GM19397 (cell line): ENCODE measurements at regions not wholly inside any gene's neighbourhood (a gene's known extent, or its start where the extent isn't known, plus 50 kb on each side); places are given as distances from the start of the nearest gene placed in this dataset.

Experiments
- ATAC-seq: cut with Tn5 transposase; IDR thresholded peaks from one replicate; pipeline ENCODE4 v1.9.1; 2021; ENCODE audit warnings: mild to moderate bottlenecking, moderate library complexity; ENCODE audit not compliant: unreplicated experiment

GRCh38 chr18:67301592-67301991 is 214.9 kb downstream of the DSEL start:
- no peak for ATAC-seq

DNA sequence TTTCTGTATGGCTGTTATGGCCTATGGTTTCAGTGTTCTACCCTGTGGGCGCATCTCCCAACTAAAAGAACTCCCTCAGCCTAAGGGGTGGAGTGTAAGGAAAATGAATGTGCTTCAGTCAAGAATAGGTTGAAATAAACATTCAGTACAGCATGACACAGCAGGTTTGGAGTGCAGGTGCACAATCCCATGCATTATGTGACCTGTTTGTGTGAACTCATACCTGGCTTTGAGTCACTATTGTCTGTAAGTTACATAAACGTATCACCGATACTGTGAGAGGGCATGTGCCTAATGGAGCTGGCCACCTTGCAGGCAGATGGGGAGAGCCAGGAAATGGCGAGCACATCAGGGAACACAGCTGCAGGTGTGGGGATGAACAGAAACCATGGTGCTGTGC is 216.0 kb downstream of the DSEL start:
- no peak for ATAC-seq

- no peak for ATAC-seq
Observed at GRCh38 chr18:67292814-67293213, 223.7 kb downstream of the DSEL start.

GRCh38 chr18:67290421-67290820 is 226.1 kb downstream of the DSEL start:
- ATAC-seq: no peak

DNA sequence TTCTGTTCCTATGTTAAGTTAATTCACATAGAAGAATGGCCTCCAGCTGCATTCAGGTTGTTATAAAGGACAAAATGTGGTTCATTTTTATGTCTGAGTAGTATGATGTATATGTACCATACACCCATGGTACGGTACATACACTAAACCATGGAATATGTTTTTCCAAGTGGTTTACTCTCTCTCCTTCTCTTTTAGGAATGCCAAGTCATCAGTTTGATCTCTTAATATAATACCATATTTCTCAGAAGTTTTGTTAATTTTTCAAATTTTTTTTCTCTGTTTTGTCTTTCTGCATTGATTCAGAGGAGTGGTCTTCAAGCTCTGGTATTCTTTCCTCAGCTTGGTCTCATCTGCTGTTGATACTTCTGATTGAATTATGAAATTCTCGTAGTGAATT is 230.9 kb downstream of the DSEL start:
- ATAC-seq: no peak

GRCh38 chr18:67282796-67283195 is 233.7 kb downstream of the DSEL start:
- ATAC-seq: no peak

DNA sequence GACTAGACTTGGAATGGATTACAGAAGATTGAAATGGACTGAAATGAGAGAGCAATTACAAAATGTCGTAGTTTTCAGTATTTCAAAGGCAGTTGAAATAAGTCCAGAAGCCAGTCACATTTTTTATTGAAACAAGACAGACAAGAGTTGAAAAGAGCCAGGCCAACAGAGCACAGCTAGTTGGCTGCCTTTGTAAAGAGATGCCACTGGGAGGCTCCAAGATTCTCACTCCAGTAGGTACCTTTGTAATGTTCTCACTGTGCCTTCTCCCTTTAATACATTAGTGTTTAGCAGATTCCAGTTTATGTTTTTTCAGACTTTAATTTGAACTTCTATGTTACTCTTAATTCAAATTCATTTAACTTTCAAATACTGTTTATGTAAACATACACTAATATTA is 234.8 kb downstream of the DSEL start:
- no peak for ATAC-seq

DNA sequence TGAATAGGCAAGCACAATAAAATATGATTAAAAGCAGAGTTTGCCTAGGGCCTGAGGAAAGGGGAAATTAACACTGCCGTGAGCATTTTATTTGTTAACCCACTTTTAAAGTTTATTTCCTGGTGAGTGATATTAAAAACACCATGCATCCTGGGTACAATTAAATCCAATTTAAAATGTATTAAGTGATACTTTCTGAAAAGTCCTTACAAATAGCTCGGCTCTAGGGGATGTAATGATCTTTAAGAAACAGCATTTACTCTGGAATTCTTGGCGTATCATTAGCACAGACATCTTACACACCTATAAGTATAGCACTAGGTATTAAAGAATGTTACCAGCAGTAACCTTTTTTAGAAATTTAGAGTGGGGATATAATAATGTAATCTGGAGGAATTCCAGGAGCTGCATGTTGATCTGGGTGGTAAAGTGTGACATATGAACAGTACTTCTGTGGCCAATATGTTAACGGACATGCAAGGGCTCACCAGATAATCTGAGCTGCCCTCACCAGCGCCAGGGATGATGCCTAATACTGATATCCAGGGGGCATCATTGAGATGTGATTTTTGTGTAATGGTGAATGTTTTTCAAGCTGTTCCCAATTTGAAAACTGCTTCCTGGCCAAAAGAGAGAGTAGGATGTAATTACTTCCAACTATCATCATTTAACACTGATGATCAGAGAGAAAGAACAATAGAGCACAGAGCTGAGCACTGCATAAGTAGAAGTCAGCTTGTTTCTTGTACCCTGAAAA is 235.9 kb downstream of the DSEL start:
- no peak for ATAC-seq

DNA sequence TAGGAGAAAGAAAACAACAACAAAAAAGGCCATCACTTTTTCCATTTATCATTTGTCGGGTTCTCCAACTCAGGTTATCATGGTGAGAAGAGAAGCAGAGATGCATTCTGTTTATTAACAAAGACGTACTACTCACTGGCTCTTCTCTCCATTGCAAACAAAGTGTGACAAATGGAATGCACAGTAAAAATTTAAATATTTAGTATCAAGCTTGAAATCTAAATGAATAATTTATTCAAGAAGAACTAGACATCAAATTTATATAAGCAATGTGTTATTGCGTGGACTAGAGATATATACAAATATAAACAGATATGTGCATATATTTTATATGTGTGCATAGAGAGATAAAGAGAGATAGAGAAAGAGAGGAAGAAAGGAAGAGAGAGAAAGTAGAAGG is 236.5 kb downstream of the DSEL start:
- no peak for ATAC-seq

- no peak for ATAC-seq
Observed at GRCh38 chr18:67278984-67279383, 237.5 kb downstream of the DSEL start.

DNA sequence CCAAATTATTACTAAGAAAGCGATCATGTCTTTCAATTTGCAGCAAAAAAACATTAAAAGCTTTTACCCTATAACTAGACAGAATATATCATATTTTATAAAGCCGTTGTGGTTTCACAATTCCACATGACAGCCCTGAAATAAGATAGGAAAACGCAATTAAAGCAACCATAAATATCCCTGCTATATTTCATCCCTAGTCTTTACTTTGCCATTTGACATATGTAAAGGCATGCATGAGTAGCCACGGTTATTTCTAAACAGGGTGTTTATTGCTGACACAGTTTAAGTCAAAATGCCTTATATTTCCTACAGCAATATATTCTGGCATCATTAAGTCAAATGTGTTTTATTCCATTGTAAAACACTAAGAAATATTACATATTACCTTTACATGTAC is 239.9 kb downstream of the DSEL start:
- ATAC-seq: no peak

DNA sequence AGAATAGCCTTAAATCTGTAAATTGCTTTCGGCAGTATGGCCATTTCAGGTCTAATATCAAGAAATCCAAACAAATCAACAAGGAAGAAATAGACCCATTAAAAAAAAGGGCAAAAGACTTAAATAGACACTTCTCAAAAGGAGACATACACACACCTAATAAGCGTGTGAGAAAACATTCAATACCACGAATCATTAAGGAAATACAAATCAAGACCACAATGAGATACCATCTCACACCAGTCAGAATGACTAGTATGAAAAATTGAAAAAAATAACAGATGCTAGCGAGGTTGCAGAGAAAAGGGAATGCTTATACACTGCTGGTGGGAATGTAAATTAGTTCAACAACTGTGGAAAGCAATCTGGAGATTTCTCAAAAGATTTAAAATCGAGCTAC is 243.2 kb downstream of the DSEL start:
- no peak for ATAC-seq

- ATAC-seq: no peak
Observed at GRCh38 chr18:67269206-67269605, 247.3 kb downstream of the DSEL start.

GRCh38 chr18:67268530-67268929 is 248.0 kb downstream of the DSEL start:
- no peak for ATAC-seq

DNA sequence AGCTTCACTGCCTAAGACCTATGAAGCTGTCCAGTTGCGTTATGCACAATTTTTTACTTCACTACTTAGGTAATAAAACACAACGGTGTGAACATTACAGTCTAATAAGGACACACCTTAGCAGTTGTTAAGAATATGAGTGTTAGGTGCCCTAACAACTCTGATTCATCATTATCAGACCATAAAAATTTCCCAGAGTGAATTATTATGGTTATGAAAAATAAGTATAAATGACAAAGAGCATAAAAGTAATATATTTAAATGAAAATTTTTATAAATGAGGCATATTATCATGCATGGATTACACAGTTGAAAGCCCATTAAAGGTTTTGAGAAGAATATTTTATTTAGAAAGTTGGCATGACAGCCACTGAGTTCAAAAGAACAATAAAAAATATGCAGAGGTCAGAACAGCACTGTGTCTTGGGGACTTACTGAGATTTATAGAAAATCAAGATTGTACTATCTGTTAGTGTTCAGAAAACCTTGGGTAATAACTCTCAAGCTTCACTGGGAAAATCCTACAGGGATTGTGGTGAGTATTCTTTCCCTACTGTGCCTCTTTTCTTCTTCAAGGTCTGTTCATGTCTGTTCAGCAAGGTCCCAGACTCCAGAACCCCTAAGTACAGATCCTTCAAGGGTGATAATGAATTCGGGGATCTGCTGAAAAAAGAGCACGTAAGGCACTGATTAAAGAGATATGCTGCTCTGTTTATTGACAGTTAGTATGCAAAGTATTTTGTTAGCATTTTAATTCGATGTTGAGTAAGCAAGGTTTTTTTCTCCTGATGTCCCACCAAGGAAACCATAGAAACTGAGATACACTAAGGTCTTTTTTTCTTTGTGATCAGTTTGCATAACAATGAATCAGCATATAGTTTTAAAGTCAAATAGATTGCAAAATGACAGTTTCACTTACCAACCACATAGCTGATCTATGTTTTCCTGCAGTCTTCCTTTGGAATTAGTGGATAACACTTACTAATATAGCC is 250.0 kb downstream of the DSEL start:
- ATAC-seq: no peak

DNA sequence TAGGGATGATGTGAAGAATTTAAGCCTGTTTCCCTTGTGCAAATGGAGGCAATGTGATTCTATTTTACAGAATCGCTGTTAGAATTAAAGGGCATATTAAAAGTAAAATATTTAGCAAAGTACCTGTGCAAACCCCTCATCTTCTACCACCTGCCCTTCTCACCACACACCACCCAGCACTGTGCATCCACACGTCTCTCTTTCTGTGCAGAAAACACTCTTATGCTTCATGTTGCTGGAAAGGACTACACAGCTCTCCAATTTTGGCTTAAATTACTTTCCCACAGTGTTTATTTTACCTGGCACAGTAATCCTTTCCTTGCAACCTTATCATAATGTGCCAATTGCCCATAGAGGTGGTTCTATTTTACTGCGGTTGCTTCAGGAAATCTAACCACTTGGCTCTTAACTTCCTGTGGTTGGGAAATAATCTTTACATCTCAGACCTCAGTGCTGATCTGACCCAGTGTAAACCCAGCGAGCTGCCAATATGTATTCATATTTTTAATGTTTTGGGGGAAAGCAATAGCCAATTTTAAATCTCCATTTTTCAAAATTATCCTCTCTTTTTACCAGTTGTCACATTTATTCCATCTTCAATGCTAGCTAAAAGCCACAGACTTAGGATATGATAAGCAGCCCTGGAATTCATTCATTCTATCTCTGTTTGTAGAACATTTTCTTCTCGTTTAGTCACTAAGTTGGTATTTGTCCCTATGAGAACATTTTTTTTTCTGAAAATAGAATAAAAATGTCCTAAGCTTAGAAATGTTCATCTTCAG is 250.9 kb downstream of the DSEL start:
- ATAC-seq: no peak

DNA sequence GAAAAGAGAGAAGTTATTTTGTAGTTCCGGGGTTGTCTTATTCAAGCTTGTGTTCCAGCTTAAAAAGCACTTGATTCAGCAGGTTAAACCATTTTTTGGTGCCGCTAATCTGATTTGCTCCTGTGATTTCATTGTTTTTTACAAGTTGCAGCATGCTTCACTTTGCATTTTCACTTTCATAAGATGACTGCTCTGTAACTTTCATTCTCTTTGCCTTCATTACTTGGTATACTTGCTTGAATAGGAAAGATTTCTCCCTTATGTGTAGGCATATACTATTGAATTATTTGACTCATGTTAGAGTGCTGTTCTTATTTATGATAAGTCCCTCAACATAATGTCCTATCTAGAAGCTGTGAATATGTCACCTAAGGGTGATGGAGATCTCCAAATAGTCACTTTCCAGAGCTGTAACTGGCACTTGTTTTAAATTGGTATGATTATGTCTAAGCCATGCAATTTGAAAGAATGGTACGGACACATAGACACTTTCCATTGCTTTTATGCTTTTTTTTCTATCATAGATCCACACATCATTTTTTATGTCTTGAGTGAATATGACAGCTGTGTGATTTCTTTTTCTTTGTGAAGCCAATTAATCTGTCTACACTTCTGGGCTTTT is 254.5 kb downstream of the DSEL start:
- ATAC-seq: no peak

- no peak for ATAC-seq
Observed at GRCh38 chr18:67260841-67261240, 255.7 kb downstream of the DSEL start.

DNA sequence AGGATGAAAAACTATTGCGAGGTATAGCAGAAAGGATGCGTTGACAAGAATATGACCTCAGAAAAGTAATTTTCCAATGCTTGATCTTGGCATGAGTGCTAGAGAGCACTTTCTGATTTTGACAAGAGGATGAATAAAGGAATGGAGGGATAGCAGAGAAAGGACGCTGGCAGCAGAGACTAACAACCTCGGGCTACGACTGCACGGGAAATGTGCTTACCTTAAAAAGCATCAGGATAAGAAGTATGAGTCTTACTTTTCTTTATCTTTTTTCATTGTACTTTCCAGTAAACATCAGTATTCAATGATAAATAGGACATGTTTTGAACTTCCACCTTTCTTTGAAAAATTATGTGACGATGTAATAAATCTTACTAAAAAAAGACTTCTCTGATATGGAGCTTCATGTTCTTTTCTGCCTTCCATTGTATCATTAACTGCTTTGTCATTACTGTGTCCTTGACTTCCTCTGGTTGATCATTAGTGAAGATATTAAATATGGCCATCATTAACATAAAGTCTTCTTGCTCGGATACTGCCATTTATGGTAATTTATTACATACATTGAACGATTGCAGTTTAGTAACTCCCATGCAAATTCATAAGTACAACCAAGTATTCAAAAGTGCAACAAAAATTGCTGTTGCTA is 265.6 kb downstream of the DSEL start:
- ATAC-seq: no peak
